NCI-H146 (cell line): ENCODE measurements at regions not wholly inside any gene's neighbourhood (a gene's known extent, or its start where the extent isn't known, plus 50 kb on each side); places are given as distances from the start of the nearest gene placed in this dataset.

Experiments
- DNase-seq: peaks from one replicate; lab custom pipeline; 2025; lab: John Stamatoyannopoulos, UW

DNA sequence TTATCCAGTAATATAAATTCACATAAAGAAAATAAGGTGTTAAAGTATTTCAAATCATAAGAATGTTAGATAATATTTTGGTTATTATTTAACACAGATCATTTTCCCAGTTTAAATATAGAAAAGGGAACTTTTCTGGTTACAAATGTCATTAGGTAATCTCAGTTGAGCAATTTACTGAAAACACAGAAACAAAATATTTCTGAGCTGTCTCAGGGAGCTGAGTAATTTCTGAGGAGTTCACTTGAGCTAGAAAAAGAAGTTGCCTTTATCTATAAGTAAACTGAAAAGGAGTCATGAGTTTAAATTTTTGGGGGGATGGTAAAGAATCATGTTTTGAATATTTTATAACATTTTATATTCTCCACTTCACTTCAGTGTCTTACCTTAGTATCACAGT is 855.4 kb upstream of the ARPP21 start:
- no peak for DNase-seq

DNA sequence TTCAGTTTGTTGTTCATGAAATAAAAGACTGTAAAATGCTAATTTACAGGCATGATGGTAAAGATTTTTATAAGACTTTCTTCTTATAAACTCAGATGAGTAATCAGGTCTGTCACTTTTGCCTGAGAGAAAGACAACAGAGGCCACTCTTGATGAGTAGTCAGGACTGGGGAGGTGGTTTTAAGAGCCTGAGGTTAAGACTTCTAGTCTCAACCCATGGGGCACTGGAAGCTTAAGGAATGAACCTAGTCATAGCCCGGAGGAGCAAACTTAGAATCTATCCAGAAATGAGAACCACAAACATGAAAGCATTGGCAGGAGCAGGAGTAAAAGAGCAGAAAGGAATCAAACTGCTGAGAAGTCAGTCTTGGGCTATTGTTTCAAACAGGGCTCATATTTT is 846.3 kb upstream of the ARPP21 start:
- no peak for DNase-seq

DNA sequence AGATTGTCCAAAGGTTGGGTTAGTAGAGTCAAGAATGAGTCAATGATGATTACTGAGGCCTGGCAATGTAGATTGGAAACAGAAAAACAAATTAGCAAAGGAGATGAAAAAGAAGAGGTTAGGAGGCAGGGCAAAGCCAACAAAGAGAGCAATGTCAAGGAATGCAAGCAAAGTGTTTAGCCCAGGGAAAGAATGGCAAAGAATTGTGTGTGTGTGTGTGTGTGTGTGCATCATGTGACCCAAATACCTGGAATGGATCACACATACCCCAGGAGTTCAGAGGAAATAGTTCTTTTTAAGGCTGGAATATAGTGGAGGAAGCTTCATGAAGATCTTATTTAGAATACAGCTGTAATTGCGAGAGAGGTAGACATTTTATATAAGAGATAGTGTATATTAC is 831.7 kb upstream of the ARPP21 start:
- DNase-seq, result no peak

- DNase-seq, result no peak
These were observed 831.0 kb upstream of the ARPP21 start for GRCh38 chr3:34808287-34808686.

- DNase-seq, result no peak
These were observed 810.5 kb upstream of the ARPP21 start for GRCh38 chr3:34828847-34829246.

DNA sequence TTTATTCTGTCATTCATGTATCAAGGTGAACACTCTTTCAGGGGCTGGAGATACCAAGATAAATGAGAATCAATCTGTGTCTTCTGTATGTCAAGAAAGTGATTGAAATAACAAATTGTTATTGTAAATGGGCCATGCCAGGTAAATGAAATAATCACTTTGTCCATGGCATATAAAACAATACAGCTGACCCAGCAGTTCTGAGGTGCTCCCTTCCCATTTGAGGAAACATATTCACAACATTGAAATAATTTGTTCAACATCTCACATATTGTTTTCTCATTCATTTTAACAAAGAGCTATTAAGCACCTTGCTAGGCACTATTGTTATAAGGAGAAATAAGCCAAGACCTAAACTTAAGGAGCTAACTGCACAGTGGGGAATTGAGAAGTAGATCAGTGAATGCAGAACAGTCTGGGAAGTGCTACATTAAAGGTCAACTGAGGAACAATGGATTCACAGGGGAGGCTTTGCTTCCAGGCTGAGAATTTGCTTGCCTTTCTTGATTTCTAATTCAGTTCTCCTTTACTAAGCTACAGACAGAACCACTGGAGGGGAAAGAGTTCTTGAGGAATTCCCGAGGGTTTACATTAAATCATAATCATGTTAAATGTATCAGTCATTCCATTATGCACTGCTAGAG is 806.3 kb upstream of the ARPP21 start:
- DNase-seq, result no peak

DNA sequence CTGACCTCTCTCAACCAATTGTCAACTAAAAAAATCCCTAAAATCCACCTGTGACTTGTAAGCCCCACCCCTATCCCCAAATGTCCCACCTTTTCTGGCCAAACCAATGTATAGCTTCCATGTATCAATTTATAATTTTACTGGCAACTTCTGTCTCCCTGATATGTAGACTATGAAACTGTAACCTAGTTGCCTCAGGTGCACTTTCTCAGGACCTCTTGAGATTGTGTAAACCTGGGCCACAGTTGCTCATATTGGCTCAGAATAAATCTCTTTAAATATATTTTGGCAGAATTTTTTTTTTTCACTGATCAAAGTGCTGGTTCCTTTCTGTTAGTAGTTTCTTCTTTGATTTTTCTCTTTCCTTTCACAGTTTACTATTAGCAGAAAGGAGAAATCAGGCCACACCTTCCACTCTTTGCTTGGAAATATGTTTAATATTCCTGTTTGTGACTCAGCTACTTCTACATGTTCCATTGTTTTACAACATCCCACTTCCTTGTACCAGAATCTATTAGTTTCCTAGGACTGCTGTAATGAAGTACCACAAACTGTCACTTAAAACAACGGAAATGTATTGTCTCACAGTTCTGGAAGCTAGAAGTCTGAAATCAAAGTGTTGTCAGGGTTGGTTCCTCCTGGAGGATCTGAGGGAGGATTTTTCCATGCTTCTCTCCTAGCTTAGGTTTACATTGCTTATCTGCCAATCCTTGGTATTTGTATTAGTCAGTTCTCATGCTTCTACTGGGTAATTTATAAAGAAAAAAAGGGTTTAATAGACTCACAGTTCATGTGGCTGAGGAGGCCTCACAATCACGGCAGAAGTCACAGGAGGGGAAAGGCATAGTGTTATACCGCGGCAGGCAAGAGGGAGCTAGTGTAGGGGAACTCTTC is 801.2 kb upstream of the ARPP21 start:
- DNase-seq, result no peak

DNA sequence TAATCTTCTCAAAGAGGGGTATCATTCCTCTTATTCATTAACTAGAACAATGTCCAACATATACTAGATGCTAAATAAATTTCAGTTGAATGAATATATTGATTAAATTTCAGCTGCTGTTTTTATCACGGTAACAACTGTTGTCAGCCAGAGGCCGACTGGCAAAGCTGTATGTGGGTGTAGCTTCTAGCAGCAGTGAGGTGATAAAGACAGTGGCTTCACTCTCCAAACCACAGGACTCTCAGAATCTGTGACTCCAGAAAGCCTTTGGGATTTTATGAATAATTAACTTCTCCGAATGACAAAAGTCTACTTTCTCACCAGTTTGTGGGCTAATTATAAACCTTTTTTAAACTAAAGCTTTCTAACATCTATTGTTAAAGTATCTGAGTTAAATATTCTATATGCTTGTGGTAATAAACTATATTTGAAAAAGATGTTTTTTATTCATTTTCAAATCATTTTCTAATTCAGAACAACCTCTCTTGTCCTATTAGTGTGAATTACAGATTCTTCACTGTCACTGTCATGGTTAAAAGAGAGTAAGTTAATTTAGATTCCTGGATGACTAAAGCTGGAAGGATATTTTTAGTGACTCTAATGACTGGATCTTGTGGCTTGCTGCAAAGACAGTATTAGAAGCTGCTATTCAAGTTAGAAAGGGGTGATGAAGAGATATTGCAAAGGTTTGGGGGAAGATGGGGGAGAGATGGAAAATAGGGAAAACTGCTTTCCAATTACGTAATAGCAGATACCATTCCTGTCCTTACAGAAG is 796.4 kb upstream of the ARPP21 start:
- no peak for DNase-seq

DNA sequence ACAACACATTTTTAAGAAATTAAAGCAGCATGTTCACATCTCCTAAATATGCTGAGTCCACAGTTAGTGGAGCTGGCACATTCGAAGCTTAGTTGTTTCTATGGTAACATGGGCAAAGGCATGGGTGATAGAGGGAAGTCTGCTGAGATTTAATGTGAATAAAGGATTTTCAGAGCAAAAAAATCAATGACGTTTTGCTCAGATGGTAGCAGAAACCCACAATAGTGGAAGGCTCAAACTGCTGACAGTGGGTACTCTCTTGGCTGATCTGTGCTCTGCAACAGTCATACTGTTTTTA is 795.1 kb upstream of the ARPP21 start:
- no peak for DNase-seq

GRCh38 chr3:34851137-34851536 is 788.2 kb upstream of the ARPP21 start:
- DNase-seq, result no peak

- DNase-seq, result no peak
These were observed 786.4 kb upstream of the ARPP21 start for GRCh38 chr3:34852844-34853439.

DNA sequence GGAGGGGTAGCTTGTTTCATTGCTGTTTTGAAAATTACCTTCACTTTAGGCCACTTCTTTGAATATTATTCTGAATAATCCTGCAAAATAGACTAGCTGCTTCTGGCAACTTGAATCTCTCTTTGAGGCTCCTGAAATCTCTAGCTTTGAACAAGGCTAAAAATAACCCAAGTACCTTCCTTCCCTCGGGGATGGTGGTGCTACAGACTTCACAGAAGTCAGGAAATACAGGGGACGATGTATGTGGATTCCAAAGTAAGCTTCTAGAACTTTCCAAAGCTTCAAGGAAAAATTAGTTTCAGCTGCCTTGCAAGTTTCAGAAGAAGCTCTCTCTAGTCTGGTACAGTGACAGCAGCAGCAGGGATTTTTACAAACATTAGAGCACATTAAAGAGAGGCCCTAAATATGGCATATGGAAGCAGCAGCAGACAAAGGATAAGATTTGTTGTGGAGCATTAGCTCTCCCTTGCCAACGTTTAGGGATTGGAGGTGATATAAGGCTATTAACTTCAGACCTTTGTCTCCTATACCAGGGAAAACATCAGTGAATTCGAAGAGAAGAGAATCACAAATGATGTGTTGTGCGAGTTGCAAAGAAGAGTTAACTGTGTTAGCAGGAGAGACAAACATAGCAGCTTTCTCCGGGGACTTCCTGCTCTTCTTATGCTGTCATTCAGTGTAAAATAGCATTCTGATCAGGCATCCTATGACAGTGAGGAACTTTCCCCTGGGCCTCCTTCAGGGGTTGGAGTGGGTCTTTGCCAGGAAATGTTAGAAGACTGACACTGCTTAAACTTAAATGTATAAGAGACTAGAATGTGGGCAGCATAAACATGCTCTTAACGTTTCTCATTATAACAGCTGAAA is 783.0 kb upstream of the ARPP21 start:
- DNase-seq, result no peak

DNA sequence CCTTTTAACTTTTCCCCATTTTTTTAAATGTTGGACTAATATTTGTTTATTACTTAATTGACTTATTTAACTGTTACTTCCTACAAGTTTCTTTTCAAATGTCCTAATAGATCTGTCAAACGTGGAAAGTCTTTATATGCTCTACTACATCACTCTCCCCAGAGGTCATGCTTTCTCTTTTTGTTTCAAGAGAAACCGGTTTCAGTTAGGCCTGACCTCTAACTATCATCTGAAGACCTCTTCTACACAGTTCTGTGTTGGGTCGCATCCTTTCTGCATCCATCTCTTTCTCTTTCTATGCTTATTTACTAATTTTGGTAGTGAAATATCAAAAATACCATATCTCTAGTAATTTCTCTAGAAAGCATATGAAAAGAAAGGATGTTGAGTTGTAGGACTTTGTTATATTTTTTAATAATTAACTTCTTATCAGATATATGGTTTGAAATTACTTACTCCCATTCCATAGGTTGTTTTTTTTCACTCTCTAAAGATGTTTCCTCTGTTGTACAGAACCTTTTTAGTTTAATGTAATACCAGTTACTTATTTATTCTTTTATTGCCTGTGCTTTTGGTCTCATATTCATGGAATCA is 781.2 kb upstream of the ARPP21 start:
- DNase-seq, result no peak

- DNase-seq, result no peak
These were observed 779.6 kb upstream of the ARPP21 start for GRCh38 chr3:34859746-34860145.

- DNase-seq, result no peak
These were observed 776.9 kb upstream of the ARPP21 start for GRCh38 chr3:34862456-34862855.

GRCh38 chr3:34863485-34863884 is 775.8 kb upstream of the ARPP21 start:
- no peak for DNase-seq

GRCh38 chr3:34864011-34864410 is 775.3 kb upstream of the ARPP21 start:
- DNase-seq, result no peak

- no peak for DNase-seq
These were observed 774.0 kb upstream of the ARPP21 start for GRCh38 chr3:34865346-34865745.

DNA sequence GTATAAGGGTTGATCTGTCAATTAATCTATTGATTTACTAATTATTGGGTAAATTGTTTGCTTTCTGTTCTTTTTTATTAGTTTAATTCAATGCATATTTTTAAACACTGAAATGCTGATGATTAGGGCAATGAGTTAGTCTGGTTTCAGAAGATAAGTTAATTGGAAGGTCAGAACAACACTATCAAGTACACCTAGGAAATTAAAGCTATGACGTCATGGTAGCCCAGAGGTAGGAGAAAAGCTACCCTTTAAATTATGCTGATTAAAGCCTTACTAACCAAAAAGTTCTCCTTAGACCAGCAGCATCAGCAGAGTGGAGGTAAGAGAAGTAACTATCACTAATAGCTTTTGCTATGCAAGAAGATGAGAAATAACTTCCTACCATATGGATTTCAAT is 770.4 kb upstream of the ARPP21 start:
- no peak for DNase-seq

DNA sequence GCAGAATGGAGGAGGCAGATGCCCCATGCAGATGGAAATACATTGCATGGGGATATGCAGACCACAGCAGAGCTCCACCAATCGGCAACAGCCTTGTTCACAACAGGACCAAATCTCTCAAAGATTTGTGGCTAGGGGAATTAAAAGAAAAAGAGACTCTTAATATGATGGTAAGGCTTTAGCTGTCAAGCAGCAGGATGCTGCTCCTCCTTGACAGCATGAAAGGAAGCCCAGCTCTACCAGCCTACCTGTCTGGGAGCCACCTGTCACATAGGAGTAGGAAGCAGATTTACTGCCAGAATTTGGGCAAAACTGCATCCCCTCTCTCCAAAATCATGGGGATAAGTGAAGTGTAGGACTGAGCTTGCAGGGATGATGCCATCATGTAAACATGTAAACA is 769.6 kb upstream of the ARPP21 start:
- DNase-seq, result no peak

DNA sequence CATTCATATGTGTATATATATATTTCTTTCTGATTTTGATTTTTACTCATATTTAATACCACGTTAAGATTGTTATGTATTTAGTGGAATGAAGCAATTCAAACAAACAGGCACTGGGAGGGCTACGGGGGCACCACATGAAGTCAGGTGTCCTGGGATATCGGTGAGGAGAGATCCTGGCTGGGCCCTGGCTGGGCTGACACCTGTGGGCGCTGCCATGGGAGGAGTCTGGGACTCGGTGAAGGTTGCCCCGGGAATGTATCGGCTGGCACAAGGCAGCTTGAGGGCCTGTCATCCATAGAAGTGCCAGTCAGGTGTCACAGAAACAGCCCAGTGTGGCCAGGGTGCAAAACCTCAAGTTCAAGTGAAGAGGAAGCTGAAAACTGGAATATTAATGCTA is 766.9 kb upstream of the ARPP21 start:
- DNase-seq, result no peak
